ENCODE measurements at regions not wholly inside any gene's neighbourhood (a gene's known extent, or its start where the extent isn't known, plus 50 kb on each side); places are given as distances from the start of the nearest gene placed in this dataset.

DNA sequence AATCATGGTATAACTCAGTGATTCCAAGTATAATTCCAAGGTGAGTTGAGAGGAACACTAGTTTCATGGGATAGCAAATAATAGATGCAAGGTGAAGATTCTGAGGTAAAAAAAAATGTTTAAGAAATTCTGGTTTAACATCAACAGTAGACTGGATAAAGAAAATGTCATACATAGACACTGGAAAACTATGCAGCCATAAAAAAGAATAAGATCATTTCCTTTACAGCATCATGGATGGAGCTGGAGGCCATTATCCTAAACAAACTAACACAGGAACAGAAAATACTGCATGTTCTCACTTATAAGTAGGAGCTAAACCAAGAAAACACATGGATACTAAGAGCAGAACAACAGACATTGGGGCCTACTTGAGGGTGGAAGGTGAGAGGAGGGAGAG is 54.6 kb upstream of the LEF1 start:
- ChIA-PET POLR2A (no interaction called here), CTCF (interaction anchor here (1.3 kb wide), 1 partner anchor 12 kb away, joined by 3 read pairs; no protein-coding TSS in a partner anchor)
- H3K9me3 Mint-ChIP-seq = no peaks in the 10 kb centered on the region
- no peak overlapping the region for H3K27ac Mint-ChIP-seq
- H3K4me1 Mint-ChIP-seq = no peaks in the 10 kb centered on the region
- H3K36me3 Mint-ChIP-seq (ENCODE audit: low read depth) = no peaks in the 10 kb centered on the region
- H3K4me3 Mint-ChIP-seq = no peak overlapping the region
- H3K27me3 Mint-ChIP-seq = no peaks in the 10 kb centered on the region
- DNase-seq = no peak

- no peak for DNase-seq
- ChIA-PET CTCF (no interaction called here), POLR2A (no interaction called here)
- H3K36me3 Mint-ChIP-seq (ENCODE audit: low read depth) = no peaks in the 10 kb centered on the region
- H3K27me3 Mint-ChIP-seq = no peaks in the 10 kb centered on the region
- H3K27ac Mint-ChIP-seq = no peak overlapping the region
- no peak overlapping the region for H3K4me3 Mint-ChIP-seq
- no peaks in the 10 kb centered on the region for H3K4me1 Mint-ChIP-seq
- H3K9me3 Mint-ChIP-seq = peaks cover 7% of the 10 kb centered on the region
These were observed 51.3 kb upstream of the LEF1 start for GRCh38 chr4:108219998-108220397.
